Right lobe of liver (tissue), 4 donors: ENCODE measurements at regions not wholly inside any gene's neighbourhood (a gene's known extent, or its start where the extent isn't known, plus 50 kb on each side); places are given as distances from the start of the nearest gene placed in this dataset.

Source experiments
- POLR2A ChIP-seq: fragments of 450-650 bp; IDR thresholded peaks from one replicate; pipeline ENCODE4 v1.6.1; 2017; ENCODE audit warnings: antibody characterized with exemption, mild to moderate bottlenecking
- TF ChIP-seq, protein P1 (sequence below), 4 donors: fragments of 200-600 bp in 3 of 4; fragments of 450-650 bp in 1 of 4; IDR thresholded peaks; one replicate each; pipeline versions ENCODE4 v1.5.1 to v1.8.0; 2016 to 2022; ENCODE audit warnings: antibody characterized with exemption in 4 of 4, mild to moderate bottlenecking in 2 of 4
- donor health status: DM: no; HTN: no; CAD: no.
- donor health status: DM: no; HTN: no; CAD: no.
- donor health status: DM: no; HTN: yes; CAD: no.

DNA sequence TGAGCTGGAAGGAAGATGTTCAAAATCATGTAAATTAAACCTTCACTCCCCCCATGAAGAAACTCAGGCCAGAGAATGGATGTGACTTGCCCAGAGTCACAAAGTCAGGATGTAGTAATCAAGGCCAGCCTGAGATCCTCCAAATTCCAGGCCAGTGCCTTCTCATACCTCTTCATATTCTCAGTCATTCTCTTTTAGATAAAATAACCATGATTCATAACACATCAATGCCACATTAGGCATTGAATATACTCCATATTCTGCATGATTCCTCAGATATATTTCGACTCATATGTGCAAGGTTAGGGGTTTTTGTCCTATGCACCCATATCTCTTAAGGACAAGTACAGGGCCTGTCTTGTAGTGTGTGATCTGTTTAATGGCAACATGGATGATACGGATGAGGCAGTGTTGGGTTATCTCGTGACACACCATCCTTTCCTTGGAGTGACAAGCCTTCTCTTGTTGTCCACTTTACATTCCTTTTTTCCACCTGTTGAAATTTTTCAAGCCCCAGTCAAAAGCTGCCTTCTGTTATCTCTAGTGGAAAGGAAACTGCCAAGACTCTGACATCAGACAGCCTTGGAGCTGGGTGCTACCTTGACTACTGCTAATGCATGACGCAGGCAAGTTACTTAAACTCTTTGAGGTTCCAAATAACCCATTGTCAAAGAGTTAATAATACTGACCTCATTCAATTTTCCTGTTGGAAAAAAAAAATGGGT, 227.5 kb upstream of the NR4A3 start:
- TF ChIP-seq, protein P1, sequence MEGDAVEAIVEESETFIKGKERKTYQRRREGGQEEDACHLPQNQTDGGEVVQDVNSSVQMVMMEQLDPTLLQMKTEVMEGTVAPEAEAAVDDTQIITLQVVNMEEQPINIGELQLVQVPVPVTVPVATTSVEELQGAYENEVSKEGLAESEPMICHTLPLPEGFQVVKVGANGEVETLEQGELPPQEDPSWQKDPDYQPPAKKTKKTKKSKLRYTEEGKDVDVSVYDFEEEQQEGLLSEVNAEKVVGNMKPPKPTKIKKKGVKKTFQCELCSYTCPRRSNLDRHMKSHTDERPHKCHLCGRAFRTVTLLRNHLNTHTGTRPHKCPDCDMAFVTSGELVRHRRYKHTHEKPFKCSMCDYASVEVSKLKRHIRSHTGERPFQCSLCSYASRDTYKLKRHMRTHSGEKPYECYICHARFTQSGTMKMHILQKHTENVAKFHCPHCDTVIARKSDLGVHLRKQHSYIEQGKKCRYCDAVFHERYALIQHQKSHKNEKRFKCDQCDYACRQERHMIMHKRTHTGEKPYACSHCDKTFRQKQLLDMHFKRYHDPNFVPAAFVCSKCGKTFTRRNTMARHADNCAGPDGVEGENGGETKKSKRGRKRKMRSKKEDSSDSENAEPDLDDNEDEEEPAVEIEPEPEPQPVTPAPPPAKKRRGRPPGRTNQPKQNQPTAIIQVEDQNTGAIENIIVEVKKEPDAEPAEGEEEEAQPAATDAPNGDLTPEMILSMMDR (IDR thresholded peaks at IDR 0.05) = no peak
- no peak for TF ChIP-seq POLR2A
